Testis (tissue), 2 donors: ENCODE measurements at regions not wholly inside any gene's neighbourhood (a gene's known extent, or its start where the extent isn't known, plus 50 kb on each side); places are given as distances from the start of the nearest gene placed in this dataset.

Experiments used
- DNase-seq: peaks from one replicate; pipeline ENCODE4 v3.0.0-alpha.2; 2019
- H3K27ac ChIP-seq, 2 donors: fragments of 200-600 bp; sonication (generic); one replicate each; pipeline ENCODE4 v1.5.1; 2019
- H3K27me3 ChIP-seq: fragments of 200-600 bp; sonication (generic); one replicate; pipeline ENCODE4 v1.5.1; 2019
- H3K36me3 ChIP-seq: fragments of 200-600 bp; sonication (generic); one replicate; pipeline ENCODE4 v1.5.1; 2017; ENCODE audit warnings: low read depth; ENCODE audit errors: missing control alignments
- H3K4me1 ChIP-seq: fragments of 200-600 bp; sonication (generic); one replicate; pipeline ENCODE4 v1.5.1; 2019
- H3K4me3 ChIP-seq, 2 donors: fragments of 200-600 bp; sonication (generic); one replicate each; pipeline ENCODE4 v1.5.1; 2017 to 2019
- H3K9me3 ChIP-seq: fragments of 200-600 bp; sonication (generic); one replicate; pipeline ENCODE4 v1.5.1; 2017
- CTCF ChIP-seq, 3 experiments: fragments of 450-650 bp in 2 of 3; fragments of 200-600 bp in 1 of 3; sonication (generic) in 1 of 3; IDR thresholded peaks; one replicate each; pipeline ENCODE4 v1.5.1; 2016 to 2019; ENCODE audit warnings: antibody characterized with exemption in 3 of 3, mild to moderate bottlenecking in 2 of 3, moderate library complexity in 1 of 3
- POLR2A ChIP-seq: fragments of 450-650 bp; IDR thresholded peaks from one replicate; pipeline ENCODE4 v1.6.1; 2017; ENCODE audit warnings: antibody characterized with exemption, mild to moderate bottlenecking, moderate library complexity
- WGBS, 2 donors: methylation state at CpG; one replicate each; pipeline ENCODE4 v1.1.5; 2018; 5-methylcytosine and 5-hydroxymethylcytosine counted together
- intact Hi-C: fragments of 100-400 bp; cut with DNase I; formaldehyde crosslinking; loops from one replicate; pipeline ENCODE4 v1.15.1; 2023; ENCODE audit warnings: low total_unique reads

DNA sequence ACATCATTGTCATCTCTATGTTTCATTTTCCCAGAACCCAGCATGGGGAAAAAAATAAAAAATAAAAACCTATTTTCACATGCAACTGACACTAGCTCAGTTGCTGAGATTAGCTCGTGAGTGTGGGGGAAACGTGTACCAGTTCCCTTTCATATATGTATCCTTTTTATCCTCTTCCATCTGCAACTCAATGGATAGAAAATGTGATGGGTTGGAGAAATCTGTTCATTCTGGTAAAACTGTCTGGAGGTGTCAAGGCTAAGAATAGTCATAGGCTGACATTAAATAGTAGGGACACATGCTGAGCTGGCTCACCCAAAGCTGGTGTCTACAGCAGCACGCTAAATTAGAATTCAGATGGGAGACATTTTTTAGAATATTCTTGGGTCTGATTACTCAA is 519.3 kb downstream of the ELAVL2 start:
- no peak overlapping the region for H3K4me3 ChIP-seq
- H3K27me3 ChIP-seq: no peaks in the 10 kb centered on the region
- no peaks in the 10 kb centered on the region for H3K4me1 ChIP-seq
- H3K27ac ChIP-seq: no peak overlapping the region
- intact Hi-C loops: no loop called here
- TF ChIP-seq CTCF (IDR thresholded peaks at IDR 0.05) (no peak), POLR2A (no peak)
- H3K36me3 ChIP-seq: no peaks in the 10 kb centered on the region
- no peak for DNase-seq
- no peaks in the 10 kb centered on the region for H3K9me3 ChIP-seq
- 82 to 86% methylated on average over 3 of the region's 3 CpGs for WGBS, 2 donors

DNA sequence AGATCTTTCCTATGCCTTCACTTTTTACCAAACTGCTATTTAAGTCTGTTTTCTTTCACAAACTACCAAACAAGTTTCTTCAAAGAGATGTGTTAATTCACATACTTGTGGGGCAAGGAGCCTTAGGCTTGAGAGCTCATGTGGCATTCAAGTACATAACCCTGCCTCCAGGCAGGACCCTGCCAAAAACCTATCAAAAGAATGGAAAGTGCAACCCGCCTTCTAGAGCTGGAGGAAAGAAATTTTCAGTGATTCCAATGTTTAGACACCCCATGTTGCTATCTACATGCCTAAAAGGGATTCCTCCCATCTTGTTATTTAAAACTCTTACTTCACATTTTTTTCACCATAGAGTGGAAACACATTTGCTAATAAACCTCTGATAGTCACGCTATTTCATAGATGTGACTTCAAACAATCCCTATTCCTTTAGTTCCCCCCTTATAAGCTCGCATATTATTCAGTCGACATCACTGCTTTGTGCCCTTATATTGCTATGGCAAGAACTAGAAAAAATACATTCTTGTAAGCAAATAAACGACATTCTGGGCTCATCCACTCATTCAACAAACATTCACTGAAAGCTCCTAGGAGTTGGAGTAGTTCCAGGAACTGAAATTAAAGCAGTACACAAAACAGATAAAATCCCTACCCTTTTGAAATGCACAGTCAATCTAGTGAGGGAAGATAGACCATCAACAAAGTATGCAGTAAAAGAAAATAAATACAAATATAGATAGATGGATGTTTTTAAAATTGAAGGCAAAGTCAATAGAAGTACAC is 518.1 kb downstream of the ELAVL2 start:
- intact Hi-C loops: no loop called here
- DNase-seq: no peak
- Histone ChIP-seq H3K27me3 (no peaks in the 10 kb centered on the region), H3K4me3 (no peak overlapping the region), H3K9me3 (no peaks in the 10 kb centered on the region), H3K27ac (no peak overlapping the region), H3K36me3 (no peaks in the 10 kb centered on the region), H3K4me1 (no peaks in the 10 kb centered on the region)
- 76 to 86% methylated on average over 5 of the region's 5 CpGs for WGBS, 2 donors
- TF ChIP-seq POLR2A: no peak
- TF ChIP-seq CTCF (IDR thresholded peaks at IDR 0.05): no peak

GRCh38 chr9:23309800-23310199 is 516.2 kb downstream of the ELAVL2 start:
- H3K27ac ChIP-seq: no peak overlapping the region
- H3K4me3 ChIP-seq: no peak overlapping the region
- DNase-seq: no peak
- no peak for TF ChIP-seq POLR2A
- TF ChIP-seq CTCF (IDR thresholded peaks at IDR 0.05): no peak
- no peaks in the 10 kb centered on the region for H3K36me3 ChIP-seq
- H3K27me3 ChIP-seq: no peaks in the 10 kb centered on the region
- H3K9me3 ChIP-seq: no peaks in the 10 kb centered on the region
- H3K4me1 ChIP-seq: no peaks in the 10 kb centered on the region
- intact Hi-C loops: no loop called here

GRCh38 chr9:23314247-23314646 is 511.8 kb downstream of the ELAVL2 start:
- Histone ChIP-seq H3K4me3 (no peak overlapping the region), H3K4me1 (no peaks in the 10 kb centered on the region), H3K36me3 (no peaks in the 10 kb centered on the region), H3K27ac (no peak overlapping the region), H3K9me3 (no peaks in the 10 kb centered on the region), H3K27me3 (no peaks in the 10 kb centered on the region)
- DNase-seq: no peak
- intact Hi-C loops: no loop called here
- TF ChIP-seq POLR2A (no peak), CTCF (IDR thresholded peaks at IDR 0.05) (no peak)
- WGBS, 2 donors: 86% methylated on average over 4 of the region's 4 CpGs

DNA sequence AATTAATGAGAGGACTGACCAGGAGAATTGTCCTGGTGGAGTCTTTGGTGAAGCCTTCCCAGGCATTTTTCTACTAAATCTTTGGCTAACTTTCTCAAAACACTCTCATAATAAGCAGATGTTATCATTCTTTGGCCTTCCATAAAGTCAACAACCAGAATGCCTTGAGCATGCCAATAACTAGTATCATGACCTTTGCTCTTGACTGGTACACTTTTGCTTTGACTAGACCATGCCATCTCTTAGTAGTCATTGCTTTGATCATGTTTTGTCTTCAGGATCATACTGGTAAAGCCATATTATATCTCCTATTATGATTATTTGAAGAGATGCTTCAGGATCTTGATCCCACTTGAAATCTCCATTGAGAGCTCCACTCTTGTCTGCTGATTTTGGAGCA is 506.9 kb downstream of the ELAVL2 start:
- no peak for DNase-seq
- TF ChIP-seq CTCF (IDR thresholded peaks at IDR 0.05): no peak
- TF ChIP-seq POLR2A: no peak
- H3K27me3 ChIP-seq: no peaks in the 10 kb centered on the region
- H3K4me1 ChIP-seq: no peaks in the 10 kb centered on the region
- no peaks in the 10 kb centered on the region for H3K36me3 ChIP-seq
- H3K4me3 ChIP-seq: no peak overlapping the region
- H3K27ac ChIP-seq: no peak overlapping the region
- intact Hi-C loops: no loop called here
- H3K9me3 ChIP-seq: no peaks in the 10 kb centered on the region
